Endothelial cell of umbilical vein (primary cell): ENCODE measurements at regions not wholly inside any gene's neighbourhood (a gene's known extent, or its start where the extent isn't known, plus 50 kb on each side); places are given as distances from the start of the nearest gene placed in this dataset.

Experiments used
- BruUV-seq: library from RNA; stranded (reverse); fragments of 400-500 nt; replicated peaks from 2 replicates; lab custom pipeline; 2021; lab: Mats Ljungman, UMichigan
- CTCF ChIA-PET: fragments of 300-600, 350-600 bp; sonication (Branson Sonifier 250); formaldehyde crosslinking; loops from one replicate; lab custom pipeline; 2021; ENCODE audit warnings: antibody characterized with exemption, inconsistent platforms; lab: Charles Lee
- POLR2A ChIA-PET: fragments of 300-600, 350-600 bp; sonication (Branson Sonifier 250); formaldehyde crosslinking; loops from one replicate; lab custom pipeline; 2021; ENCODE audit warnings: antibody characterized with exemption, inconsistent platforms; lab: Charles Lee
- DNase-seq: peaks from one replicate; pipeline ENCODE4 v3.0.0-alpha.2; 2011; ENCODE audit warnings: low read depth, low spot score
- FAIRE-seq: peaks from 2 replicates; lab custom pipeline; 2011; peaks lifted over from hg19 to GRCh38; lab: Jason Lieb, UNC
- H2AFZ ChIP-seq: 2 replicates; pipeline ENCODE4 v1.6.0; 2012; ENCODE audit warnings: low read depth, low read length, control low read depth, inconsistent platforms
- H3K27ac ChIP-seq: 2 replicates; pipeline ENCODE4 v1.5.1; 2011; ENCODE audit warnings: low read depth, mild to moderate bottlenecking, control low read depth, low read length, moderate library complexity; ENCODE audit not compliant: insufficient read depth
- H3K27me3 ChIP-seq, 2 experiments: 2 replicates each; pipeline versions ENCODE4 v1.6.0 to v1.6.1; 2011; ENCODE audit warnings: low read length in 2 of 2, mixed read lengths in 1 of 2; ENCODE audit not compliant: control insufficient read depth in 2 of 2, insufficient read depth in 2 of 2
- H3K36me3 ChIP-seq, 2 experiments: 2 replicates in 1 of 2; 3 replicates in 1 of 2; pipeline ENCODE4 v1.5.1; 2011; ENCODE audit warnings: low read length in 2 of 2, mild to moderate bottlenecking in 1 of 2, moderate library complexity in 1 of 2; ENCODE audit not compliant: control insufficient read depth in 2 of 2, insufficient read depth in 2 of 2; ENCODE audit errors: extremely low read depth in 1 of 2
- H3K4me1 ChIP-seq: 3 replicates; pipeline ENCODE4 v1.5.1; 2011; ENCODE audit warnings: mild to moderate bottlenecking, low read length; ENCODE audit not compliant: control insufficient read depth, insufficient read depth; ENCODE audit errors: extremely low read depth
- H3K4me2 ChIP-seq: 2 replicates; pipeline ENCODE4 v1.6.1; 2011; ENCODE audit warnings: low read length, control low read depth, mixed read lengths; ENCODE audit not compliant: insufficient read depth
- H3K4me3 ChIP-seq, 3 experiments: fragments of 200-600 bp in 1 of 3; sonication (generic), shearing (Covaris generic) in 1 of 3; replicated peaks in 1 of 3; 2 replicates each; pipeline ENCODE4 v1.5.1; 2011 to 2016; ENCODE audit warnings: control low read depth in 3 of 3, low read length in 3 of 3, mild to moderate bottlenecking in 2 of 3, inconsistent platforms in 1 of 3, low read depth in 1 of 3, moderate library complexity in 1 of 3; ENCODE audit not compliant: insufficient read depth in 1 of 3
- H3K79me2 ChIP-seq: 2 replicates; pipeline ENCODE4 v1.6.0; 2012; ENCODE audit warnings: low read length, inconsistent platforms; ENCODE audit not compliant: control insufficient read depth, insufficient read depth
- H3K9ac ChIP-seq: replicated peaks from 2 replicates; pipeline ENCODE3; 2011; ENCODE audit warnings: low read length, control low read depth; ENCODE audit not compliant: insufficient read depth; ENCODE audit errors: extremely low read depth
- H3K9me1 ChIP-seq: replicated peaks from 3 replicates; pipeline ENCODE4 v1.6.0; 2011; ENCODE audit warnings: mild to moderate bottlenecking, low read length; ENCODE audit not compliant: control insufficient read depth, insufficient read depth; ENCODE audit errors: extremely low read depth
- H3K9me3 ChIP-seq: replicated peaks from 2 replicates; pipeline ENCODE4 v1.5.1; 2012; ENCODE audit warnings: low read length, inconsistent platforms; ENCODE audit not compliant: control insufficient read depth, insufficient read depth
- H4K20me1 ChIP-seq: replicated peaks from 2 replicates; pipeline ENCODE3; 2011; ENCODE audit warnings: mild to moderate bottlenecking, low read length; ENCODE audit not compliant: control insufficient read depth, insufficient read depth; ENCODE audit errors: extremely low read depth
- EZH2 ChIP-seq: IDR thresholded peaks from 2 replicates; pipeline ENCODE4 v1.6.1; 2012; ENCODE audit warnings: borderline replicate concordance, low read depth, mild to moderate bottlenecking, moderate library complexity, low read length, inconsistent platforms; ENCODE audit not compliant: severe bottlenecking
- FOS ChIP-seq: IDR thresholded peaks from 2 replicates; pipeline ENCODE4 v1.6.1; 2011; ENCODE audit warnings: mild to moderate bottlenecking, low read length, moderate library complexity, borderline replicate concordance; ENCODE audit not compliant: insufficient read depth
- GATA2 ChIP-seq: IDR thresholded peaks from 2 replicates; pipeline ENCODE4 v1.7.0; 2011; ENCODE audit warnings: low read depth, mild to moderate bottlenecking, moderate library complexity, mixed read lengths, low read length; ENCODE audit not compliant: insufficient read length, insufficient read depth
- JUN ChIP-seq: IDR thresholded peaks from 2 replicates; pipeline ENCODE4 v1.6.1; 2011; ENCODE audit warnings: borderline replicate concordance, low read depth; ENCODE audit not compliant: insufficient read length, insufficient read depth
- MYC ChIP-seq: IDR thresholded peaks from one replicate; pipeline ENCODE4 v1.6.1; 2011; ENCODE audit warnings: mild to moderate bottlenecking, low read depth, low read length
- POLR2A ChIP-seq: IDR thresholded peaks from 2 replicates; pipeline ENCODE4 v1.6.1; 2012; ENCODE audit warnings: low read depth, mild to moderate bottlenecking, control low read depth, low read length
- POLR2AphosphoS5 ChIP-seq: IDR thresholded peaks from 2 replicates; pipeline ENCODE4 v1.6.1; 2012; ENCODE audit warnings: low read depth, mild to moderate bottlenecking, control low read depth, low read length, moderate library complexity; ENCODE audit not compliant: insufficient read depth
- dilution Hi-C: fragments of 300-500 bp; cut with MboI; formaldehyde crosslinking; loops from one replicate; pipeline ENCODE4 v1.15.0; 2019; ENCODE audit warnings: low sequenced_read_pairs; ENCODE audit not compliant: extremely low pct_ligation_motif_present
- intact Hi-C: fragments of 100-400 bp; cut with micrococcal nuclease; formaldehyde crosslinking; loops from one replicate; pipeline ENCODE4 v1.10.0; 2022
- TF ChIP-seq, protein P1 (sequence below): IDR thresholded peaks from 2 replicates; pipeline ENCODE4 v1.6.1; 2011; ENCODE audit not compliant: insufficient read depth, insufficient read length
- TF ChIP-seq, protein P2 (sequence below), 2 donors: IDR thresholded peaks; 1 replicate in 1 of 2; 2 replicates in 1 of 2; pipeline ENCODE4 v1.5.1; 2011; ENCODE audit warnings: low read length in 2 of 2, mild to moderate bottlenecking in 2 of 2, moderate library complexity in 2 of 2, control low read depth in 1 of 2, inconsistent platforms in 1 of 2, low read depth in 1 of 2; ENCODE audit not compliant: insufficient read depth in 1 of 2; ENCODE audit errors: extremely low read depth in 1 of 2

DNA sequence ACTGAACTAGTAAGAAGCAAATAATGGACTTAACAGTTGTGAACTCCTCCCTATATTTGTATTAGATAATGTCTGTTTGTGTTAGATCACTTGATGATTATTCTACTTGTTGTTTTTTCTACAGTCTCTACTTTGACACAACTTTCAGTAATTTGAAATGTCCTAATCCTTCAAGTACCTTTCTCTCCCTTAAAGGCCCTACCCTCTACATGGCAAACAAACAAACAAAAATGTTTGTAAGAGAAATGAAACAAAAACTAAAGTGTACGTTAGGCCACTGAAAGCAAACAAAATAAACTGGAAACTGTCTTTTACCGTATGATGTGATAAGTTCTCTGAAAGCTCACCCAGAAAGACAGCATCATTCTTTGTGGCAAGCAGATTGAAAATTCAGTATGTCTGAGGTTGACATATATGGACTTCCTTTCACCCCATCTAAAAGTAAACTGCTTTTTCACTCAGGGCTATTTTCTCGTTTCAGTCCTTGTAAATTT, 255.9 kb upstream of the SNX7 start:
- FAIRE-seq: no peak
- no peak overlapping the region for H3K27ac ChIP-seq
- CTCF ChIA-PET: interaction anchor here (1.4 to 4.1 kb wide), 3 partner anchors 13 to 29 kb away, joined by 3 to 10 read pairs (median 3); no protein-coding TSS in a partner anchor
- H3K9ac ChIP-seq: no peak overlapping the region
- no peaks in the 10 kb centered on the region for H3K36me3 ChIP-seq
- intact Hi-C loops (no loop called here), dilution Hi-C loops (no loop called here)
- H2AFZ ChIP-seq: peak overlapping the region; percentile 92
- H3K9me1 ChIP-seq: no peaks in the 10 kb centered on the region
- H3K9me3 ChIP-seq: no peaks in the 10 kb centered on the region
- H3K4me3 ChIP-seq: no peak overlapping the region
- H3K27me3 ChIP-seq: no peaks in the 10 kb centered on the region
- POLR2A ChIA-PET: no interaction called here
- TSS peak; percentile 77 for BruUV-seq
- peak overlapping the region; percentile 38 for H3K4me2 ChIP-seq
- H3K4me1 ChIP-seq: peaks cover 6% of the 10 kb centered on the region
- no peaks in the 10 kb centered on the region for H4K20me1 ChIP-seq
- no peak for DNase-seq
- H3K79me2 ChIP-seq: no peaks in the 10 kb centered on the region
- no peak for TF ChIP-seq JUN
- no peak for TF ChIP-seq POLR2A

DNA sequence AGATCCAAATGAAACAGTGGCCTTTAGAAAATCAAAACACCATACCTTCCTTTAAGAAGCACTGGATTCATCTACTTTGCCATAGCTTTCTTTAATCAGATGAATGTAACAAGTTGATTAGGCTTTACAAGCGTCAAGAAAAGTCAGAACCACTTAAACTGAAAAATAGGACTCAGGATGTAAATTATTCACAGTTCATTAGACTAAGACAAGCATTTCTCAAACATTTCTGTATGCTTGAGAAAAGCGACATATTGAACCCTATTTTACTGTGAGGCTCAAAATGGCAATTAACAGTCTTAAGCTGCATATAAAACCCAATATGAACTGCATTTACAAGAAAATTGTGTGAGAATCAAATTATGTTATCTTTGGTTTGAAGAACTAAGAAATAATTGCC, 256.7 kb upstream of the SNX7 start:
- H4K20me1 ChIP-seq: no peaks in the 10 kb centered on the region
- TF ChIP-seq JUN (no peak), FOS (no peak), MYC (no peak), POLR2A (no peak), EZH2 (no peak), GATA2 (no peak), POLR2AphosphoS5 (no peak)
- TF ChIP-seq, protein P1, sequence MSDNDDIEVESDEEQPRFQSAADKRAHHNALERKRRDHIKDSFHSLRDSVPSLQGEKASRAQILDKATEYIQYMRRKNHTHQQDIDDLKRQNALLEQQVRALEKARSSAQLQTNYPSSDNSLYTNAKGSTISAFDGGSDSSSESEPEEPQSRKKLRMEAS: no peak
- TF ChIP-seq, protein P2, sequence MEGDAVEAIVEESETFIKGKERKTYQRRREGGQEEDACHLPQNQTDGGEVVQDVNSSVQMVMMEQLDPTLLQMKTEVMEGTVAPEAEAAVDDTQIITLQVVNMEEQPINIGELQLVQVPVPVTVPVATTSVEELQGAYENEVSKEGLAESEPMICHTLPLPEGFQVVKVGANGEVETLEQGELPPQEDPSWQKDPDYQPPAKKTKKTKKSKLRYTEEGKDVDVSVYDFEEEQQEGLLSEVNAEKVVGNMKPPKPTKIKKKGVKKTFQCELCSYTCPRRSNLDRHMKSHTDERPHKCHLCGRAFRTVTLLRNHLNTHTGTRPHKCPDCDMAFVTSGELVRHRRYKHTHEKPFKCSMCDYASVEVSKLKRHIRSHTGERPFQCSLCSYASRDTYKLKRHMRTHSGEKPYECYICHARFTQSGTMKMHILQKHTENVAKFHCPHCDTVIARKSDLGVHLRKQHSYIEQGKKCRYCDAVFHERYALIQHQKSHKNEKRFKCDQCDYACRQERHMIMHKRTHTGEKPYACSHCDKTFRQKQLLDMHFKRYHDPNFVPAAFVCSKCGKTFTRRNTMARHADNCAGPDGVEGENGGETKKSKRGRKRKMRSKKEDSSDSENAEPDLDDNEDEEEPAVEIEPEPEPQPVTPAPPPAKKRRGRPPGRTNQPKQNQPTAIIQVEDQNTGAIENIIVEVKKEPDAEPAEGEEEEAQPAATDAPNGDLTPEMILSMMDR (IDR thresholded peaks at IDR 0.05; ENCODE audit: extremely low read depth in 1 of 2, insufficient read depth in 1 of 2, low read depth in 1 of 2, low read length in 2 of 2): no peak
- dilution Hi-C loops (no loop called here), intact Hi-C loops (no loop called here)
- no peaks in the 10 kb centered on the region for H3K36me3 ChIP-seq
- no peaks in the 10 kb centered on the region for H3K27me3 ChIP-seq
- no peak overlapping the region for H3K4me3 ChIP-seq
- H2AFZ ChIP-seq: no peak overlapping the region
- DNase-seq (no peak), FAIRE-seq (no peak)
- H3K4me1 ChIP-seq: peaks cover 6% of the 10 kb centered on the region
- POLR2A ChIA-PET: no interaction called here
- no peaks in the 10 kb centered on the region for H3K9me1 ChIP-seq
- no peaks in the 10 kb centered on the region for H3K79me2 ChIP-seq
- no peak overlapping the region for H3K4me2 ChIP-seq
- no TSS peak for BruUV-seq
- no peak overlapping the region for H3K9ac ChIP-seq
- no peaks in the 10 kb centered on the region for H3K9me3 ChIP-seq
- CTCF ChIA-PET: interaction anchor here (1.4 to 4.1 kb wide), 2 partner anchors 12 to 30 kb away, joined by 3 to 10 read pairs; no protein-coding TSS in a partner anchor
- H3K27ac ChIP-seq: no peak overlapping the region
